ENCODE measurements at regions not wholly inside any gene's neighbourhood (a gene's known extent, or its start where the extent isn't known, plus 50 kb on each side); places are given as distances from the start of the nearest gene placed in this dataset.
A peak's percentile ranks its signal among the peaks of the same experiment; 100 is the strongest.

DNA sequence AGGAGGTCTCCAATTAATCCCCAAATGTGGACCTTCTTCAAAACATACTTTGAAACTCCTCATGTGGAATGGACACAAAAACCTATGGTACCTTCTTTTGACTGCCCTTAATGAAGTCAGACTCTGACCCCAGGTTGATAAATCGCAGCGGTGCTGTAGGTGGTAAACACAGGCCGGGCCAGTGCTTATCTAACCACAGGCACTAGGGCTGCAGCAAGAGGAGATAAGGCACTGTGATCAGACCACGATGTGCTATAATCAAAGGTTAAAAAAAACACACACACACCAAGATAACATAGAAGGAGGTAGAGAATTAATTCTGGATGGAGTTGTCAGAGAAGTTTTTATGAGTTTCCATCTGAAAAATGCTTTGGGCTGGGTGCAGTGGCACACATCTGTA, 52.3 kb upstream of the SIPA1L2 start:
- DNase-seq (ENCODE audit: low read depth in 2 of 2) = no peak

DNA sequence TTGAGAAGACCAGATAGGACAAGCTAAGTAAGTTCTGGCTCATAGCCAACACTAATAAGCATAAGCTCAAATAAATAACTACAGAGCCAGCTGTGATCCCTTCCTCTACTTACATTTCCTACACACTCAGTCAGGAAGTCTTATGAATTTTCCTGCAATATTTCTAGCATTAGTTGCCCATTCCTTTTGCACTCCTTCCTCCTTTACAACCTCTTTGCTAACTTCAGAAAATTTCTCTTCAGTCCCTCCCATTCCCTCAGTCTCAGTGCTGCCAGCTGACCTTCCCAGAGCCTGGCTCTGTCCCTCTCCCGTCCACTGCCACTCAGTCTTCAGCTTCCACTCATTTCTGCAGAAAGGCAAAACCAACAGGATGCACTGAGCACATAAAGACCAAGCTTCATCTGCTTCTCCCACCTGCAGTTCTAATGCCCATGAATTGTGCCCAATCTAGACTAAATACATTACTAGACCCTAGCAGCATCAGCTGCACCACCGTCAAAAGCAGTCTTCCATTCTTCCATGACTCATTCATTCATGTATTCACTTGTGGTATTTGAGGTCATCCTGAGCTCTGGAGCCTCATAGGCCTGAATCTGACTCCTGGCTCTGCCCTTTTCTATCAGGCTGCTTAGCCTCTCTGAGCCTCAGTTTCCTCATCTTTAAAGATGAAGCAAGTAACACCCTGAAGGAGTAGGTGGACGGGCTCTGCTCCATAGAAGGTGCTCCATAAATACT, 54.6 kb upstream of the SIPA1L2 start:
- DNase-seq (ENCODE audit: low read depth in 2 of 2) = no peak

- DNase-seq (ENCODE audit: low read depth in 2 of 2) = no peak
These were observed 56.4 kb upstream of the SIPA1L2 start for GRCh38 chr1:232686346-232686745.

DNA sequence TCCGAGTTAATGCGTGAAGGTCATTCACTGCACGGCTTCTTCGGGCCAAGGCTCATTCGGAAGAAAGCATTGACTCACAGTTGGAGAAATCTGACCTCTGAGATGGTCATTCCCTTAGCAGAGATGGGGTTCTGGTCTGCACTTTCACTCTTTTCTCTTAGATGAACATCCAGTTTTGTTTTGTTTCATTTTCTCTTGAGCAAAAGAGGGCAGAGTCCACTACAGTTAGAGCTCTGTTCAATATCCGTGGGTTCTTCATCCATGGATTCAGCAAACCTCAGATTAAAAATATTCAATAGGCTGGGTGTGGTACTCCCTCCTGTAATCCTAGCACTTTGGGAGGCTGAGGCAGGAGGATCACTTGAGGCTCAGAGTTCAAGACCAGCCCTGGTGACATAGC, 57.4 kb upstream of the SIPA1L2 start:
- no peak for DNase-seq (ENCODE audit: low read depth in 2 of 2)

DNA sequence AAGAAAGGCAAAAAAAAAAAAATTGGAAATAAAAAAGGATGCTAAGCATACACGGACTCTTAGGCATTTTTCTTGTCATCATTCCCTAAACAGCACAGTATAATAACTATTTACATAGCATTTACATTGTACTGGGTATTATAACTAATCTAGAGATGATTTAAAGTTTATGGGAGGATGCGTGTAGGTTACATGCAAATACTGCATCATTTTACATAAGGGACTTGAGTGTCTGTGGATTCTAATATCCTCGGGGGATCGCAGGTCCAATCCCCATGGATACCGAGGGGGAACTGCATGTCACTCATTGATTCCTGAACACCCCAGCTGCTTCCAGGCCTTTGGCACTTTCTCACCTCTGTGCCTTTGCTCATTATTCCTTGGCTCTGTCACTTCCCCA, 57.8 kb upstream of the SIPA1L2 start:
- DNase-seq (ENCODE audit: low read depth in 2 of 2) = no peak

DNA sequence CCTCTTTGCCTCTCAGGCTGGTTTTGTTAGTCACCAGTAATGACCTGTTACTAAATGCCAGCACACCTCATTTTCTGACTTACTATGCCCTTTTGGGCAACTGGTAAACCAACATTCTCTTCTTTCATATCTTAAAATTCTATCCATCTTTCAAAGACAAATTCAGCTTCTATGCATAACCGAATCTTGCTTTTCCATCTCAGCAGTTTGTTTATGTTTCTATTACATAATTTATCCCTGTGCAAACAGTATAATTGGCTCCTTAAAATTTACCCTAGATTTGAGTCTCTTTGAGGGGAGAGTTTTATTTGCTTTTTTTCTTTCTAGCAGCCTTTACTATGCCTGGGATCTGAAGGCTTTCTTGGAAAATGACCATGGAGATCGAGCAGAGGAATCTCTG, 58.5 kb upstream of the SIPA1L2 start:
- no peak for DNase-seq (ENCODE audit: low read depth in 2 of 2)

- DNase-seq (ENCODE audit: low read depth in 2 of 2) = no peak
These were observed 59.8 kb upstream of the SIPA1L2 start for GRCh38 chr1:232689711-232690110.

- peak; percentile 44 to 51 for DNase-seq (ENCODE audit: low read depth in 2 of 2)
These were observed 60.5 kb upstream of the SIPA1L2 start for GRCh38 chr1:232690285-232690935.

- DNase-seq (ENCODE audit: low read depth in 2 of 2) = no peak
These were observed 64.5 kb upstream of the SIPA1L2 start for GRCh38 chr1:232694475-232694874.

DNA sequence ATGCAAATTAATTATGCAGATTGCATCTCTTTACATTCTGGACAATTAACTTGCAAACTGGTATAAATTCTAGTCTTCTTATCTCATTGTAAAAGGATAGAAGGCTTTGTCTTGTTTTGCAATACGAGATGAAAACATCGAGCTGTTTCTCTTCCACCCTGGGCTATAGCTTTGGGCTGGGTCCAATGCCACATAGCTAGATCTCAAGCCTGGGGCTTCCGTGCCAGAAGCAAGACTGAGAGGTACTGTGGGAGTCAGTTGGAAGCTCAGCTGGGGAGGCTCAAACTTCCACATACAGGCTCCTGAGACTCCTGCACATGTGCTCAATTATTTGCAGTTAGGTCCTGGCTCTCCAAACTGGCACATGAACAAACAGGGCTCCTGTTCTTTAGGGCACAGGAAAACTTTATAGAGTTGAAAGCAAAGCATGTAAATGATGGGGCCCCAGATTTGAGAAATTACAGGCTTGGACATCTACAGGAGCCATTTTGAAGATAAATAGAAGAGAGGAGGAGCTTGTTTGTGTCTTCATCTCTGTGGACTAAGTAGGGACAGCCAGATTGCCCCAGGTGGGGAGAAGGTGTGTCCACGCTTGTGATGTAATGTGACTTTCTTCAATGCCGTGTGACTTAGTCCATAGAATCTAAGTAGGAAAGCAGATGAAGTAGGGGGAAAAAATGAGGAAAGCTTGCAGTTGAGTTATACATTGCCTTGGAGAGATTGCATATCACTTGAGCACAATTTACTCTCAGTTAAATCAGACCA, 65.9 kb upstream of the SIPA1L2 start:
- no peak for DNase-seq (ENCODE audit: low read depth in 2 of 2)

GRCh38 chr1:232696466-232696865, 66.5 kb upstream of the SIPA1L2 start:
- DNase-seq (ENCODE audit: low read depth in 2 of 2) = no peak

DNA sequence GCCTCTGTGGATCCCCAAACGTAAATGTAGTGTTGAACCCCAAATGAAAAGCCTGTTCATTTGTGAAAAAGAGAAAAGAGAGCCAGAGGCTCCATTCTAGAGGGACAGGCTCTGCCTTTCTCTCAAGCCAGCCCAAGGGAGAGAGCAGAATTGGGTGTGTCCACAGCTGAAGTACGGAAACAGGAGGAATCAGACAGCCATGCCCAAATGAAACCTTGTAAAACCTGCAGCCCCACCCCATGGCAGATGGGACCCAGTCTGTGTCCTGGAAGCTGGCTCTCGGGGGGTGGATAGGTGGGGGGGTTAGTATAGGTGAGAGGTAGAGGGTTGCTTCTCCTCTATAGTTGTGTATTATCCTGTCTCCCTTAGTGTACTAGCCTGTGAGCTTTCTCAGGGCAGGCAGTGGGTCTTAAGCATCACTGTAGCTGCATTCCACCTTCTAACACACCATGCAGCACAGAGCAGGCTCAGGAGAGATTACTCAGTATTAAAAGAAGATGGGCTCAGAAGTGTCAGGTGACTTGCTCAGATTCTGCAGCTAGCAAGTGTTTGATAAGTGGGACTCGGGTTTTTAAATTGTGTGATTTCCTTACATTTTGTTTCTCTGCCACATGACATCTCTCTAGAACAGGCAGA, 67.4 kb upstream of the SIPA1L2 start:
- DNase-seq (ENCODE audit: low read depth in 2 of 2) = no peak

DNA sequence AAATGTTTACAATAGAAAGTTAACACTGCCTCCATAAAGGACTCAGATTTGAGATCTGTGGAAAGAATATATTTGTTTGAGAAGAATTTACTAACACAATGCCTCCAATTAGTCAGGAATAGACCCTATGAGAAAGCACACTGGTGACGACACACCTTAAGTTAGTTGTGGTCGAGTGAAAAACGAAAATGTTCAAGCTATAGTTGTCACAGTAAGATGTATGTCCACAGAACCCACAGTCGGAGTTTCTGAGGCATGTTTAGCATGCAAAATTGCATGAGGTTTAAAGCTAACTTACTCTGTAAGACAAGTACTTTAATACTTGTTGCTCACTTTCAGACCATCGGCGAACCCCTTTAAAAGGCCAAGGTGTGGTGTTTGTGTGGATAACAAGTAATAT, 69.9 kb upstream of the SIPA1L2 start:
- no peak for DNase-seq (ENCODE audit: low read depth in 2 of 2)

- DNase-seq (ENCODE audit: low read depth in 2 of 2) = no peak
These were observed 73.0 kb upstream of the SIPA1L2 start for GRCh38 chr1:232702911-232703310.

GRCh38 chr1:232704256-232704655, 74.3 kb upstream of the SIPA1L2 start:
- DNase-seq (ENCODE audit: low read depth in 2 of 2) = no peak

- DNase-seq (ENCODE audit: low read depth in 2 of 2) = peak; percentile 55 to 58
These were observed 75.1 kb upstream of the SIPA1L2 start for GRCh38 chr1:232704694-232705680.

DNA sequence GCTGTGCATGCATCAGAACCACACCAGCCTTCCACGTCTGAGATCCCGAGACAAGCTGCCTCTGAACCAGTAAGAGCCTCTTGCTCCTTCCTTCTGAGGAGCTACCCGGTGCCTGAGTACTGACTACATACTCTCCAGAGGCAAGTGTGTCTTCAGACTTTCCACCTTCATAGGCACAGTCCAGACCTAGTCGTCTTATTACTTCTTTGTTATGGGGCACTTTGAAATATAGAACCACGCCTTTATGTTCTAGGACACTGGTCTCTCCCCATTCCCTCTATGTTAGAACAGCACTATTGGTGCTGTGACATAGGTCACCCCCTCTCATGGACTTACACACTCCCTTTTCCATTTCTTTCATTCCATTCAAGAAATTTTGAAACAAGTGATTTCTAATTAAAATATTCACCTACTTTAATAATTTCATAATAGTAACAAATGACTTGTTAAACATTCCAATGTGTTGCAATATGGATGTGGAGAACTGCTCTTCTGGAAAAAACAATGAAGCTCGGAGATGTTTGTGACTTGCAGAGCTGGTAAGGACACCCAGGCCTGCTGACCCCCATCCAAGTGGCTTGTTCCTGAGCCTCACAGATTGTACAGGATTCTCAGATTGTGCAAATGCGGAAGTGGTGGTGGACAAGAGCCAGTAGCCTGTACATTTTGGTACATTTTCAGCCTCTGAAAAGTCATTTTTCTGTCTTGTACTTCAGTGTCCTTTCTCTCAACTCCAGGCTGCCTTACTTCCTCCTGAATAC, 76.1 kb upstream of the SIPA1L2 start:
- DNase-seq (ENCODE audit: low read depth in 2 of 2) = no peak

DNA sequence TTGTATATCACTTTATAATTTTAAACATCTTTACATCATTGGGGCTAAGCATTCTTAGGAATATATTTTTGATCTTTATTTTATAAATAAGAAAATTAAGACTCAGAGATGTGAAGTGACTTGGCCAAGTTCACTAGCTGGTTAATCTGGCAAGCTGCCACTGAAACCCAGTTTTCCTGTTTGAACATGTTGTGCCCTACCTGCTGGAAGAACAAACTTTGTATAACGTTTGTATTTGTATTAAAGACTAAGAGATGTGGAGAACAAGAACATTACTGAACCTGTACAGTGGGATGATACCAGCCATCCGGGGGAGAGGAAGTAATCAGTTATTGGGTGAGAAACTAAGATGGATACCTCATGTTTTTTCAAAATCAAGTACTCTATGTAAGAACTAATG, 77.2 kb upstream of the SIPA1L2 start:
- no peak for DNase-seq (ENCODE audit: low read depth in 2 of 2)

GRCh38 chr1:232709386-232709785, 79.5 kb upstream of the SIPA1L2 start:
- DNase-seq (ENCODE audit: low read depth in 2 of 2) = no peak

DNA sequence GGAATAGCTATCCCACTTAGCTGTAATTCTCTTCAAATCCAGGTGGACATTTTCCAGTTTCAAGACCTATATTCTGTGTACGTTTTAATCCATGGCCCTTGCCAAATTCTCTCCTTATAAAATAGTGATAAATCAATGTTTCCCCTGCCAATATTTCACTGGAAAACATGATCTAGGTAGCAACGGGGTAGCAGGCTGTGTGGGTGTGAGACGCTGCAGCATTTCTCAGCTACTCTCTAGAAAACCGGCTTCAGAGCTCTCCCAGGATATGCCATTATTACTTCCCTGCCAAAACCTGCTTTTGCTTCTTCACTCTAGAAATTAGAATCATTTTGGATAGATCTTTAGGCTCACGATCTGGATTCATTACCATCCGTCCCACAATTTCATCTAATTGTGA, 82.1 kb upstream of the SIPA1L2 start:
- DNase-seq (ENCODE audit: low read depth in 2 of 2) = no peak
